ENCODE measurements at regions not wholly inside any gene's neighbourhood (a gene's known extent, or its start where the extent isn't known, plus 50 kb on each side); places are given as distances from the start of the nearest gene placed in this dataset.

- ChIA-PET POLR2A (ENCODE audit: low non-redundant PET) (no interaction called here), CTCF (no interaction called here)
- DNase-seq (ENCODE audit: low spot score), result no peak
- TF ChIP-seq CTCF (conservative IDR thresholded peaks at IDR 0.05; ENCODE audit: low read depth), result no peak
- peak overlapping the region; percentile 18; the same call in 1 of the 2 replicates for H3K27ac ChIP-seq
These were observed 113.0 kb upstream of the IER5L start for GRCh38 chr9:129291041-129291501.

DNA sequence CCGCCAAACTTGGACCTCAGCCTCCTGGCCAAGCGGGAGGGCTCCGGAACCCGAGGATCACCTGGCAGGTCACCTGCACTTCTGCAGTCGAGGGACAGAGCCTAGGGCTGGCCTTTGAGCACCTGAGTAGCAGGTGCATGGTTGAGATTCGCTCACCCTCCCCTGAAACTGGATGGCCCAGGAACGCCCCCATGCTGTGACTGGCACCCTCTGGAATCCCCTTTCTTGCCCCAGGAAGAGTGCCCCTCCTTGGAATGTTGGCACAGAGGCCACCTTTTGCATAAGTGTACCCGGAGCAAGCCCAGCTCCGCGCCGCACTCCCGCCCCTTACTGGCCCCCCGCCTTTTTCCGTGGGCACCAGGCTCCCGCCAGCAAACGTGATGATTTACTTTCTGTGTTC, 112.5 kb upstream of the IER5L start:
- POLR2A ChIA-PET (ENCODE audit: low non-redundant PET), result no interaction called here
- DNase-seq (ENCODE audit: low spot score), result no peak
- CTCF ChIA-PET, result no interaction called here
- TF ChIP-seq CTCF (conservative IDR thresholded peaks at IDR 0.05; ENCODE audit: low read depth), result no peak
- peak overlapping the region; percentile 18; the same call in 1 of the 2 replicates for H3K27ac ChIP-seq

GRCh38 chr9:129289883-129290282, 111.8 kb upstream of the IER5L start:
- ChIA-PET CTCF (no interaction called here), POLR2A (ENCODE audit: low non-redundant PET) (no interaction called here)
- H3K27ac ChIP-seq, result no peak overlapping the region
- DNase-seq (ENCODE audit: low spot score), result no peak
- TF ChIP-seq CTCF (conservative IDR thresholded peaks at IDR 0.05; ENCODE audit: low read depth), result no peak

DNA sequence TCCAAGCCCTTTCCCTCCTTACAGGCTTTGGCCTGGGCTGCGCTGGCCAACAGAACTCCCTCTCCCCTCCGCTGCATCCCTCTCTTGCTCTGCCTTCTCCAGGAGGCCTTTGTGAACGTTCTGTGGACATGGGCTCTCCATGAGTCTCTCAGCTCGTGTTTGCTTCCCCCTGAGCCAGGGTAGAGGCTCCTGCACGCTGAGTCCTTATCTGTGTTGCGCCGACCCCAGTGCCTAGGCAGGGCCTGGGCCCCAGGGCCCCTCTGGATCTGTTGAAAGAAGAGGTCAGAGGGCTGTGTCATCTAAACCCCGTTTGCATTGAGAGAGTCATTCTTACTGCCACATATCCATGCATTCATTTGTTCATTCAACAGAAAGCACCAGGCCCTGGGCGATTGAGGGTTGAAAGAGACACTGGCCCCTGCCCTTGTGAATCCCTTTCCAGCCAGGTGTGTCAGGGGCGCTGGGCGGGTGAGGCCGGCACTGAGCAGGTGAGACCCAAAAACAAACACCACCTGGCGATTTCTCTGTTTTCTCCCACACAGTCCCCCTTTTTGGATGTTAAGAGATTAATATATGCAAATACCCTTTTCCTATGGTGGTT, 111.2 kb upstream of the IER5L start:
- TF ChIP-seq CTCF (conservative IDR thresholded peaks at IDR 0.05; ENCODE audit: low read depth), result no peak
- ChIA-PET CTCF (no interaction called here), POLR2A (ENCODE audit: low non-redundant PET) (no interaction called here)
- no peak for DNase-seq (ENCODE audit: low spot score)
- peak overlapping the region; percentile 0; the same call in 1 of the 2 replicates for H3K27ac ChIP-seq

DNA sequence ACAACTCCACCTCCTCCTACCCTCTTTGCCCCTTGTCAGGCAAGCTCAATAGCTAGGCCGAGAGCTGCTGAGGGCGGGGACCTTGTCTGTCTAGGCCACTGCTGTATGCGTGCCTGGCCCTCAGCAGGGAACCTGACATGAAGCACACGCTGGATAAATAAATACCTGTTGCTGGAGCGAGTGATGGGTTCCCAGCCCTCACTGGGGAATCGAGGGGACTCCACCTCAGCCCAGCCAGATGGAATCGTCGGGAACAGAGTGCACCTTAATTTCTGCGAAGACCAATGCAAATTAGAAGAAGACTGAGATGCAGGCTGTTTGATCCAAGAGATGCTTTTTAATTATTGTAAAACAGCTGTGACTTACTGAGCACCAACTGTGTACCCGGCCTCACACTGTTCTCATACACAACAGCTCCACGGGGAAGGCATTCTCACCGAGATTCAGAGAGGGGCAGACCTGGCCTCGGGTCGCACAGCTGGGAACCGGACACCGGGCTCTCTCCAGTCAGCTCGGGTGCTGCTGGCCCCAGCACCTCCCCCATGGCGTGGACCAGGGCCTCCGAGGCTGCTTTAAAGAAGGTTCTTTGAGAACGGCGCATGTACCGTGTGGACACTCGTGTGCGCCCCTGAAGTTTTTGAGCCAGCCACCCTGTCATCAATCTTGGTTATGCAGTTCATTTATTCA, 109.7 kb upstream of the IER5L start:
- peak overlapping the region; percentile 0; the same call in 1 of the 2 replicates for H3K27ac ChIP-seq
- TF ChIP-seq CTCF (conservative IDR thresholded peaks at IDR 0.05; ENCODE audit: low read depth), result no peak
- ChIA-PET POLR2A (ENCODE audit: low non-redundant PET) (interaction anchor here (0.5 to 0.6 kb wide), 3 partner anchors 12 to 152 kb away, joined by 3 to 7 read pairs (median 5); no protein-coding TSS in a partner anchor), CTCF (interaction anchor here (0.6 to 1.1 kb wide), 2 partner anchors 111 to 324 kb away, joined by 3 to 4 read pairs; no protein-coding TSS in a partner anchor)
- no peak for DNase-seq (ENCODE audit: low spot score)

GRCh38 chr9:129285979-129286772, 108.1 kb upstream of the IER5L start:
- peak overlapping the region; percentile 5; the same call in 1 of the 2 replicates for H3K27ac ChIP-seq
- ChIA-PET CTCF (no interaction called here), POLR2A (ENCODE audit: low non-redundant PET) (interaction anchor here (0.6 kb wide), 2 partner anchors 10 to 95 kb away, joined by 3 read pairs; no protein-coding TSS in a partner anchor)
- no peak for TF ChIP-seq CTCF (conservative IDR thresholded peaks at IDR 0.05; ENCODE audit: low read depth)
- DNase-seq (ENCODE audit: low spot score), result no peak
